SW 1271 (cell line): ENCODE measurements at regions not wholly inside any gene's neighbourhood (a gene's known extent, or its start where the extent isn't known, plus 50 kb on each side); places are given as distances from the start of the nearest gene placed in this dataset.
"Not testable (repeated sequence)": the region's sequence is repeated elsewhere in the genome, so short reads cannot be mapped to it uniquely, and the experiment has no call there.

ENCODE experiments used
- DNase-seq, 2 experiments: peaks; one replicate each; lab custom pipeline; 2025; lab: John Stamatoyannopoulos, UW

- DNase-seq, result no peak
These were observed 79.0 kb upstream of the CDK6 start for GRCh38 chr7:92915348-92915747.

- no peak for DNase-seq
These were observed 78.3 kb upstream of the CDK6 start for GRCh38 chr7:92914645-92915044.

- no peak for DNase-seq
These were observed 77.5 kb upstream of the CDK6 start for GRCh38 chr7:92913849-92914248.

- DNase-seq, result no peak
These were observed 74.6 kb upstream of the CDK6 start for GRCh38 chr7:92910976-92911375.

- DNase-seq, result no peak
These were observed 73.5 kb upstream of the CDK6 start for GRCh38 chr7:92909686-92910475.

- peak; percentile 87 to 96 for DNase-seq
These were observed 68.1 kb upstream of the CDK6 start for GRCh38 chr7:92904244-92905131.

- DNase-seq, result no peak
These were observed 62.4 kb upstream of the CDK6 start for GRCh38 chr7:92898798-92899197.

- DNase-seq, result not testable (repeated sequence)
These were observed 58.5 kb upstream of the CDK6 start for GRCh38 chr7:92894857-92895256.

GRCh38 chr7:92889081-92889480 is 52.7 kb upstream of the CDK6 start:
- no peak for DNase-seq
